Retinal pigment epithelial cell (primary cell): ENCODE measurements at regions not wholly inside any gene's neighbourhood (a gene's known extent, or its start where the extent isn't known, plus 50 kb on each side); places are given as distances from the start of the nearest gene placed in this dataset.
"Not testable (repeated sequence)": the region's sequence is repeated elsewhere in the genome, so short reads cannot be mapped to it uniquely, and the experiment has no call there.

Source experiments
- DNase-seq: peaks from one replicate; pipeline ENCODE4 v3.0.0-alpha.2; 2010; ENCODE audit warnings: low read depth
- H3K4me3 ChIP-seq: 2 replicates; pipeline ENCODE4 v1.5.1; 2011; ENCODE audit warnings: mild to moderate bottlenecking, low read length, control low read depth, moderate library complexity
- TF ChIP-seq, protein P1 (sequence below): conservative IDR thresholded peaks from 2 replicates; pipeline ENCODE4 v1.5.1; 2011; ENCODE audit warnings: low read depth, low read length, control low read depth, inconsistent platforms

DNA sequence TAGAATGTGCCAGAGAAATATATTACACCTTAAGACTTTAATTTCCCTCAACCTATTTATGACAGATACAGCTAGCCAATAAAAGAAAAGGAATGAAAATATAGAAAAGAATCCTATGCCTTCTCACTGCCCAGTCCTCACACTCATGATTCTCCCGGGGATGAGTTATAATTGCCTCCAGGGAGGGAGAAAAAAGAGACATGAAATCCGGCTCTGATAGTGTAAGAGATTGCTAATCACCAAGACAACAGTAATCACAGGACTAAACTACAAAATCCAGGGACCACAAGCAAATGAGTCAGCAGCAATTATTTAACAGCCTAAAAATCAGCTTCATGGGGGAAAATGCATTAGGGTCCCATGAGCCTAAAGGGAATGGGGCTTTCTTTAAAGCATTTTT, 95.9 kb upstream of the DUSP21 start:
- H3K4me3 ChIP-seq: no peak overlapping the region
- TF ChIP-seq, protein P1, sequence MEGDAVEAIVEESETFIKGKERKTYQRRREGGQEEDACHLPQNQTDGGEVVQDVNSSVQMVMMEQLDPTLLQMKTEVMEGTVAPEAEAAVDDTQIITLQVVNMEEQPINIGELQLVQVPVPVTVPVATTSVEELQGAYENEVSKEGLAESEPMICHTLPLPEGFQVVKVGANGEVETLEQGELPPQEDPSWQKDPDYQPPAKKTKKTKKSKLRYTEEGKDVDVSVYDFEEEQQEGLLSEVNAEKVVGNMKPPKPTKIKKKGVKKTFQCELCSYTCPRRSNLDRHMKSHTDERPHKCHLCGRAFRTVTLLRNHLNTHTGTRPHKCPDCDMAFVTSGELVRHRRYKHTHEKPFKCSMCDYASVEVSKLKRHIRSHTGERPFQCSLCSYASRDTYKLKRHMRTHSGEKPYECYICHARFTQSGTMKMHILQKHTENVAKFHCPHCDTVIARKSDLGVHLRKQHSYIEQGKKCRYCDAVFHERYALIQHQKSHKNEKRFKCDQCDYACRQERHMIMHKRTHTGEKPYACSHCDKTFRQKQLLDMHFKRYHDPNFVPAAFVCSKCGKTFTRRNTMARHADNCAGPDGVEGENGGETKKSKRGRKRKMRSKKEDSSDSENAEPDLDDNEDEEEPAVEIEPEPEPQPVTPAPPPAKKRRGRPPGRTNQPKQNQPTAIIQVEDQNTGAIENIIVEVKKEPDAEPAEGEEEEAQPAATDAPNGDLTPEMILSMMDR: no peak
- DNase-seq: peak; percentile 49

DNA sequence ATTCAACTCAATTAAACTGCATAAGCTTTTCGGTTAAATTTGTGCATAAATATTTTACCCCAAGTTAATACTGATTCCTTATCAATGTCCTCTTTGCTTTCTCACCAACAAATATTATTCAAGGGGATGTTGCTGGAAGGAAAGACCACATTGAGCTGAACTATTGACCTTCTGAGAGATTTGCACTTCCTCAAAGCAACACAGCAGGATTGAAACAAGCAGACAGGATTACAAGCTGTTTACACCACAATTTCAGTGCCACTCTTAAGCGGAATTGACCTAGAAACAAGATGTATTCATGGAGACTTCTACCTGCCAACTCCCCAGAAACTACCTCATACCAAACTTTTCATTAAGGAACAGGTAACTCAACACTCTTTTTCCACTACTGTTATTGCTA, 96.5 kb upstream of the DUSP21 start:
- DNase-seq: no peak
- H3K4me3 ChIP-seq: no peak overlapping the region
- TF ChIP-seq, protein P1: no peak

DNA sequence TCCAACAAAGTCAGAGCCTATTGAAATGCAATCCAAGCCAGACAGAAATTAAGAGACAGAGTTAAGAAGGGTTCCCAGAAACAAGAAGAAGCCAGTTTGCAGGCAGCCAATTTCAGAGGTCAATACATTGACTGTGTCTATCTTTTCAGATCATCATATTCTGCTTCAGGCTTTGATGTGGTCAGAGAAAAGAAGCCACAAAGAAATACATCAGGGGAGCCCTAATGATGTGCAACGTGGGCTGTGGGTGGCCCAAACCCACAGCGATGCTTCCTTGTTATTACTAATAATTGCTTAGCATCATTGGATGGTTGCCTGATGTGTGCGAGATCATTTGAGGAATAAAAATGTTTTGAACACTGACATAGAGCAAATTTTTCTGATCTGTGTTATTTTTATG, 99.0 kb upstream of the DUSP21 start:
- TF ChIP-seq, protein P1: no peak
- H3K4me3 ChIP-seq: no peak overlapping the region
- DNase-seq: no peak

DNA sequence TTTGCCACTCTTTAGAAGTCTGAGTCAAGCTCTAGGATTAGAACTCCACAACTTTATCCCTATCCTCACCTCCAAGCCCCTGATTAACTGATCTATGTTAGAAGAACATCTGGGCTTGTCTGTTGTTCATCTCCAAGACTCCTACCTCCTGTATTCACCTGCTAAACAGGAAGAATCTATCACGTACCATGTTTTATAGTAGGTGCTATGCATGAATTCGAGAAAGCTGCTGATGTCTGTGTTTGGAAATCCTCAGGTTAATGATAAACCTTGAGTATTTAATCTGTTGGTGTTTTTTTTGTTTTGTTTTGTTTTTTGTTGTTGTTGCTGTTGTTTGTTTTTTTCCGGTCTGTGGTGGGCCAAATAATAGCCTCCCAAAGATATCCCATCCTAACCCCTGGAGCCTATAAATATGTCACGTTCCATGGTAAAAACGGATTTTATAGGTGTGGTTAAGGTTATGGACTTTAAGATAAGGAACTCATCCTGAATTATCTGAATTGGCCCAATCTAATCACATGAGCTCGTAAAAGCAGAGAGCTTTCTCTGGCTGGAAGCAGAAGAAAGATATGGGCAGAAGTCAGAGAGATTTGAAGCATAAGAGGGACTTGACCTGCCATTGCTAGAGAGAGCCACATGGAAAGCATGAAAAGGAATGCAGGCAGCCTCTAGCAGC, 101.2 kb upstream of the DUSP21 start:
- DNase-seq: no peak
- TF ChIP-seq, protein P1: no peak

DNA sequence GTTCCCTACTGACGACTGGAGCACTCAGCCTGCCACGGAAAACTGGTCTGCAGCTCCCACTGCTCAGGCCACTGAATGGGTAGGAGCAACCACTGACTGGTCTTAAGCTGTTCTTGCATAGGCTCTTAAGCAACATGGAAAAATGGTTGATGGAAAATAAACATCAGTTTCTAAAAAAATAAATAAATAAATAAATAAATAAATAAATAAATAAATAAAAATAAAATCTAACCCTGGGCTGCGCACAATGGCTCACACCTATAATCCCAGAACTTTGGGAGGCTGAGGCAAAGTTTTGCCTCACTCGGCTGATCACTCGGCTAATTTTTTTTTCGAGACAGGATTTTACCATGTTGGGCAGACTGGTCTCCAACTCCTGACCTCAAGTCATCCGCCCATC, 102.0 kb upstream of the DUSP21 start:
- DNase-seq, H3K4me3 ChIP-seq: not testable (repeated sequence)

More for the DNA sequence above, 101.2 kb upstream of the DUSP21 start:
- H3K4me3 ChIP-seq: no peak overlapping the region

DNA sequence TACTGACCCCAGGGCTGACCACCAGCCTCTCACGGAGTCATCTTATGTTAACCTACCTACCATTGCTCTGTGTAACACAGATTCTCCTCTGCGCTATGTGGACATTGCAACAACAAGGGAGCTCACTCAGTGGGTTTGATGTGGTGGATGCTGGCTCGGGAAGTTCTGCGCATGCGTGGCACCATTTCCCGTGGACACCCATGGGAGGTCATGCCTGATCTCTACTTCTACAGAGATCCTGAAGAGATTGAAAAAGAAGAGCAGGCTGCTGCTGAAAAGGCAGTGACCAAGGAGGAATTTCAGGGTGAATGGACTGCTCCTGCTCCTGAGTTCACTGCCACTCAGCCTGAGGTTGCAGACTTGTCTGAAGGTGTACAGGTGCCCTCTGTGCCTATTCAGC, 102.4 kb upstream of the DUSP21 start:
- DNase-seq, H3K4me3 ChIP-seq: not testable (repeated sequence)

DNA sequence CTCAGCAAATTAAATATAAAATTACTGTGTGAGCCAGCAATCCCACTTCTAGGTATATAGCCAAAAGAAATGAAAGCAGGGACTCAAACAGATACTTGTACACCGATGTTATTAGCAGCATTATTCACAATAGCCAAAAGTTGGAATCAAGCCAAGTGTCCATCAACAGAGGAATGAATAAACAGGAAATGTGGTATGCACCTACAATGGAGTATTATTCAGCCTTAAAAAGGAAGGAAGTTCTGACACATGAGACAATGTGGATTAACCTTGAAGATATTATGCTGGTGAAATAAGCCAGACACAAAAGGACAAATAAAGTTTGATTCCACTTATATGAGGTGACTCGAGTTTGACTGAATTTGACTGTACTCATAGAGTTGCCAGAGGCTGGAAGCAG, 108.3 kb upstream of the DUSP21 start:
- TF ChIP-seq, protein P1: no peak
- no peak overlapping the region for H3K4me3 ChIP-seq
- DNase-seq: no peak

DNA sequence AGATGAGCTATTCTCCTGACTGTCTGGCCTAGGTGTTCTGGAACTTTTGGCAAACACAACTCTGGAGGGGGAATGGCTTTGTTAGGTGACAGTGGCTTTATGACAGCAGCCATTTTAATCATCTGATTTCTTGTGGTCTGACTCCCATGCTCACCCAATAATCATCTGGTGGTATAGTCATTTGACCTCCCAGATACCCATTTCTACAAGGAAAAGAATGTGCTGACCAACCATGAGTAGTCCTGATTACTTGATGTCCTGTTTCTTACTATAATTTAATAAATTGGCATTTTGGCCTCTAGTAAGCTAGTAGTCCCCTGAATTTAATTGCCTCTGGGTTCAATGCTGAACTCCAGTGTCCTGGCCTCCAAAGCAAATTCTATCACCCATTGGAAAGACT, 109.9 kb upstream of the DUSP21 start:
- TF ChIP-seq, protein P1: no peak
- no peak overlapping the region for H3K4me3 ChIP-seq
- DNase-seq: no peak
